AG09319 (cell line): ENCODE measurements at regions not wholly inside any gene's neighbourhood (a gene's known extent, or its start where the extent isn't known, plus 50 kb on each side); places are given as distances from the start of the nearest gene placed in this dataset.
"Not testable (repeated sequence)": the region's sequence is repeated elsewhere in the genome, so short reads cannot be mapped to it uniquely, and the experiment has no call there.

ENCODE experiments used
- DNase-seq: peaks from one replicate; pipeline ENCODE4 v3.0.0-alpha.2; 2010; ENCODE audit warnings: low read depth; ENCODE audit errors: extremely low read depth
- TF ChIP-seq, protein P1 (sequence below): IDR thresholded peaks from 2 replicates; pipeline ENCODE4 v1.5.1; 2011; ENCODE audit warnings: low read depth, mild to moderate bottlenecking, inconsistent platforms, low read length, moderate library complexity

DNA sequence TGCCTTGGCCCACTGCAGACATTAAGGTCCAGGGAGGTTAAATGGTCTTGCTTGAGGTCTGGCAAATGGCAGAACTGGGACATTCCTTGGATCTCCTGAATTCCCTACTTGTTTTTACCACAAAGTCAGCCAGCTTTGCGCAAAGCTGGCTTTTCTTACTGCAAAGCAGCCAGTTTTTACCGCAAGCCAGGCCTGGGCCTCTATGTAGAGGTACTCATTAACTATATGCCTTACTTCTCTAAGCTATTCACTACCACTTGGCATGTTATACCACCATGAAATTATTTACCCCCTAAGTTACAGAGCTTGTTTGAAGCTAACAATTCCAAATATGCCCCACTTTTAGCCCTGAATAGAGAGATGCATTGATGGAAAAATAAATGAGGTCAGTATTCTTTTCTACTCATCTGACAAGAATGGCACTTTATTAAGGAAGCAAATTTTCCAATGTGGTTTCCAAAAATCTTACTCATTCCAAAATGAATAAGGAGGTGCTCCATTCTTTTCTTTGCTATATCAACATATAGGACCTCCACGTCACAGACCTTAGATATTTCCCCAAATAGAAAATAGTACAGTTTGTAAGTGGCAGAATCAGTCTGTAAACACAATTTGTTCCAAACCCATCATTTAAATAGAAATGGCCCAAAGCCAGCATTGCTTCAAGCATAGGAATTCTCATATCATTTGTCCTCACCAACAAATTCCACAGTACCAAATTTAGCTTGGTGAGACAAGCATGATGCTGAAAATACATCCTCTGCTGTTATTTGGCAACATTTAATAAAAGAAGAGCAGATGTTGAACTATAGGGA lies 143.9 kb upstream of the TSC22D1 start:
- peak; percentile 47 for DNase-seq
- TF ChIP-seq, protein P1, sequence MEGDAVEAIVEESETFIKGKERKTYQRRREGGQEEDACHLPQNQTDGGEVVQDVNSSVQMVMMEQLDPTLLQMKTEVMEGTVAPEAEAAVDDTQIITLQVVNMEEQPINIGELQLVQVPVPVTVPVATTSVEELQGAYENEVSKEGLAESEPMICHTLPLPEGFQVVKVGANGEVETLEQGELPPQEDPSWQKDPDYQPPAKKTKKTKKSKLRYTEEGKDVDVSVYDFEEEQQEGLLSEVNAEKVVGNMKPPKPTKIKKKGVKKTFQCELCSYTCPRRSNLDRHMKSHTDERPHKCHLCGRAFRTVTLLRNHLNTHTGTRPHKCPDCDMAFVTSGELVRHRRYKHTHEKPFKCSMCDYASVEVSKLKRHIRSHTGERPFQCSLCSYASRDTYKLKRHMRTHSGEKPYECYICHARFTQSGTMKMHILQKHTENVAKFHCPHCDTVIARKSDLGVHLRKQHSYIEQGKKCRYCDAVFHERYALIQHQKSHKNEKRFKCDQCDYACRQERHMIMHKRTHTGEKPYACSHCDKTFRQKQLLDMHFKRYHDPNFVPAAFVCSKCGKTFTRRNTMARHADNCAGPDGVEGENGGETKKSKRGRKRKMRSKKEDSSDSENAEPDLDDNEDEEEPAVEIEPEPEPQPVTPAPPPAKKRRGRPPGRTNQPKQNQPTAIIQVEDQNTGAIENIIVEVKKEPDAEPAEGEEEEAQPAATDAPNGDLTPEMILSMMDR, result no peak

DNA sequence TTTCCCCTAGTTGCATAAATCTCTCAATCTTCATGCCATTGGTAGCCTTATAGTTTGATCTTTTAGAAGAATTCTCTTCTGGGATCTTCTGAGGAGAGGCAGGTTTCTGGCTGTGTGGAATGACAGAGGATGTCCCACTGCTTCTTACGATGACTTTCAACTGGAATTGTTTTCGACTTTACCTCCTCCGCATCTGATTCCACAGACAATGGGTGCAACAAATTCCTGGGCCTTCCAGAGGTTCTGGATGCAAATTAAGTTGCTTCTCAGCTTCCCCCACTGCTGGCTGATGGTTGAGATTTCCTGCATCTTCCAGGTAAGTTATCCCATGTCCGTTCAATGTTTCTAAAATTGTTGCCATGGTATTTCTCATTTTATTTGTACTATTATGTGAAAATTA lies 142.3 kb upstream of the TSC22D1 start:
- DNase-seq, result no peak
- TF ChIP-seq, protein P1, result no peak

DNA sequence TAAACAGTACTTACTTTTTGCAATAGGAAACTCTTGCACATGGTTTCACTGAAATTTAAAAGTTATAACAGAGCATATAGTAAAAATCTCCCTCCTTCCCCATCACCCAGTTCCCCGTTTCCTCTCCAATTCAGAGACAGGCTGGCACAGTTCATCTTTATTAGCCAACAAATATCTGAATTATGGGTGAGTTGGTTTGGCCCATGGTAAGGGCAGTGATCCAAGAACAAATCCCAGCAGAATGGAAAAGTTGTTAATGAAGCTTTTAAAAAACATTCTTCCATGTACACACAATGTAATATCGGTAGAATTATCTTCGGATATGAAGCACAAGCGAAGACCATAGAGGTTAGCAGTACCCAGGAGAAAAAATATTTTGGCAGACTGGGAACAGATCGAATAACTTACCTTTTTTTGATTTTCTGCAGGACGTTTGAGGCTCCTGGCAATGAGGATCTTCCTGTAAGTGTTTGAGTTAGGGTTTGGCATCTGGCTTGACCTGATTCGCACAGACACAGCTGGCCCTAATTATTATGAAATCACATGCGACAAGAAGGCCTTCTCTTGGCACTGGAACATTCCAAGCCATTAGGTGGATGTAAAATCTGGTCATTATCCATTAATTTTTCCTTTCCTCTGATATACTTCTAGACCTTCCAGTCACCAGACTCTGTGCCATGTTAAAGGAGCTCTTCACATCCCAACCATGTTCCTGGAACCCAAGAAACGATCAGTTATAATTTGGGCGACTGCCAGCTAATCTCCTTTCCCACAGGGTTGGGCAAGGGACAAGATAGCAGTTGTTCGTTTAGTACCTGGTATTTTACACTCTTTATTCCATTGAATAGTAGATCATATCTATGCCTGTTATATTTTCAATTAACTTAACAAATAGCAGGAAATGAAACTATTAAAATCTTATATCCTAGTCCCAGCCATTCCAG lies 139.4 kb upstream of the TSC22D1 start:
- no peak for DNase-seq
- TF ChIP-seq, protein P1, result no peak

DNA sequence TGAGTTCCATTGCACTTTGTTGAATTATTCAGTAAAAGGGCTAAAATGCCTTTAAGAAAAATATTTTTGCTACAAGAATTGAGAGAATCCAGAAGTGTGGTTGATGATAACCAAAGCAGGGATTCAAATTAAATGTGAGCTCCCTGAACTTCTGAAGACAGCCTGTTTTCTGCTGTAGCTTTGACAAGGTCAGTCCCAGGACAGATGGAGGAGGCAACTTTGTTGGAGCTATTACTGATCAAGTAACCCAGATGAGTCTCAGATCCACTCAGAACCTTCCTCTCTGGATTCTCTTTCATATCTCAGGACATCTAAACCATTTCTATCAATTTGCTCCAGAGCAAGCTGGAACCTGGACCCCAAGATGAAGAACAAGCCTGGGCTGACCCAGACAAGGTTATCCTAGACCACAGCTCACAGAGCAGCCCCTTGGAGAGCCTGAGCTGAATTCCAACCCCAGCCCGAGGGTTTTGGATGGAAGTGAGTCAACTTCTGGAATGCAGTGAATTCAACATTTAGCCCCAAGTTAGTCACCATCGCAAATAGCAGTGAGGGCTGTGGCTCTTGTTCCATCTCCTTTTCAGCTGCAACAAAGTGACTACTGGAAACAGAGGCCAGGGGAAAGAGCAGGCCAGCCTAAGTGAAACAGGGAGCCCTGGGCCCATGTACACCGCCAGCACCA lies 137.8 kb upstream of the TSC22D1 start:
- DNase-seq, result peak; percentile 68
- TF ChIP-seq, protein P1, result no peak

DNA sequence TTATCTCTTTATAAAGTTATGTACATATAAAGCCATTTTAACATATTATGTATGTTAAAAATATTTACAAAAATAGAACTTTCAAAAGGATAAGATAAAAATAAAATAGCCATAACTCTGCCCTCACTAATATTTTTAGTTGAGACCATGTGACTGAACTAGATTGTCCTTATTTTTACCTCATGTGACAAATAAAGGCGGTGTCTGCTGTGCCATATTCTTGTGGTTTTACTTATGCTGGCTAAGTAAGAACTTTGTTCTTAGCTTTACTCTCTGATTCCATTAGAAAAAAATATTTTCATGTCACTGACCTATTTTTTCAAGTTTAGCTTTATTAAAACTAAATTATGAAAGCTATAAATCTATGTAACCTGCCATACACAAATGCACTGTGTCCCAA lies 135.6 kb upstream of the TSC22D1 start:
- no peak for DNase-seq
- TF ChIP-seq, protein P1, result no peak

DNA sequence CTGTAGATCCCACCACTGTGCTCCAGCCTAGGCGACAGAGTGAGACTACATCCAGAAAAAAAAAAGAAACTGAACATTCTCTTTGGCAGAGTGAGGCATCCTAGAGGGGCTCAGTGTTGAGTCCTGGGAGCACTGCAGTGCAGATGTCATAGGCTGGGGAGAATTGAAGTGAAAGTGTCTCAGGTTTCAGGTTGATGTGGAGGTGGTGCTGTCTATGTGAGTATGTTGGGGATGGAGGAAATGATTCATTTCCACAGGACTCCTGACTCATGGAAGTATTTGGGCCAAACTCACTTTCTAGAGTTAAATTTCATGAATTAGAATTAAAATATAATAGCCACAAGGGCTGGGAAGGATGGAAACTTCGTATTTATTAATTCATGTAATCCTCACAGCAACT lies 134.4 kb upstream of the TSC22D1 start:
- peak; percentile 56 for DNase-seq
- TF ChIP-seq, protein P1, result no peak

DNA sequence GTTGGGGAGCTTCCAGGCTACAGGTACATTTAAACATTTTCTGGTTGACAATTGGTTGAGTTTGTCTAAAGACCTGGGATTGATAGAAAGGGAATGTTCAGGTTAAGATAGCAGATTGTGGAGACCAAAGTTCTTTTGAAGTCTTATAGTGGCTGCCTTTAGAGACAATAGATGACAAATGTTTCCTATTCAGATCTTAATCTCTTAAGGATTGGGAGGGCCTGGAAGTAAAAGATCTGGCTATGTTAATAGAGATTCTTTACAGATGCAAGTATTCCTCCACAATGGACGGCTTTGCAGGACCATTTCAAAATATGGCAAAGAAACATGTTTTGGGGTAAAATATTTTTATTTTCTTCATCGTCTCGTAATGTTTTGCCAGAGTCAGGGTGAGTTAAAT lies 128.7 kb upstream of the TSC22D1 start:
- not testable (repeated sequence) for DNase-seq
